GM12875 (cell line): ENCODE measurements at regions not wholly inside any gene's neighbourhood (a gene's known extent, or its start where the extent isn't known, plus 50 kb on each side); places are given as distances from the start of the nearest gene placed in this dataset.

Experiments
- H3K4me3 ChIP-seq: one replicate; pipeline ENCODE4 v1.5.1; 2011; ENCODE audit warnings: low read depth, low read length, control low read depth
- CTCF ChIP-seq: IDR thresholded peaks from 2 replicates; pipeline ENCODE4 v1.5.1; 2011; ENCODE audit warnings: low read depth, mild to moderate bottlenecking, control low read depth, inconsistent platforms, low read length, moderate library complexity, borderline replicate concordance; ENCODE audit not compliant: insufficient read depth

GRCh38 chr11:103648670-103649400 lies 387.6 kb upstream of the DDI1 start:
- no peak overlapping the region for H3K4me3 ChIP-seq
- no peak for TF ChIP-seq CTCF

- no peak for TF ChIP-seq CTCF
- H3K4me3 ChIP-seq = no peak overlapping the region
These were observed 387.0 kb upstream of the DDI1 start for GRCh38 chr11:103649401-103649895.

- TF ChIP-seq CTCF = no peak
- H3K4me3 ChIP-seq = no peak overlapping the region
These were observed 386.1 kb upstream of the DDI1 start for GRCh38 chr11:103650330-103650729.

- H3K4me3 ChIP-seq = no peak overlapping the region
- TF ChIP-seq CTCF = no peak
These were observed 385.0 kb upstream of the DDI1 start for GRCh38 chr11:103651341-103651998.

GRCh38 chr11:103652013-103652412 lies 384.4 kb upstream of the DDI1 start:
- TF ChIP-seq CTCF = no peak
- no peak overlapping the region for H3K4me3 ChIP-seq

- no peak overlapping the region for H3K4me3 ChIP-seq
- TF ChIP-seq CTCF = no peak
These were observed 380.1 kb upstream of the DDI1 start for GRCh38 chr11:103656382-103656781.

- H3K4me3 ChIP-seq = no peak overlapping the region
- TF ChIP-seq CTCF = no peak
These were observed 377.2 kb upstream of the DDI1 start for GRCh38 chr11:103659206-103659618.
